ENCODE measurements at regions not wholly inside any gene's neighbourhood (a gene's known extent, or its start where the extent isn't known, plus 50 kb on each side); places are given as distances from the start of the nearest gene placed in this dataset.

- DNase-seq (ENCODE audit: low read depth), result no peak
These were observed 254.9 kb downstream of the TLE3 start for GRCh38 chr15:69842851-69843250.

GRCh38 chr15:69843276-69843899 lies 254.3 kb downstream of the TLE3 start:
- DNase-seq (ENCODE audit: low read depth), result no peak

- DNase-seq (ENCODE audit: low read depth), result no peak
These were observed 253.8 kb downstream of the TLE3 start for GRCh38 chr15:69843900-69844304.

GRCh38 chr15:69845159-69845558 lies 252.6 kb downstream of the TLE3 start:
- DNase-seq (ENCODE audit: low read depth), result no peak

- no peak for DNase-seq (ENCODE audit: low read depth)
These were observed 250.1 kb downstream of the TLE3 start for GRCh38 chr15:69847625-69848024.

- DNase-seq (ENCODE audit: low read depth), result no peak
These were observed 249.6 kb downstream of the TLE3 start for GRCh38 chr15:69848096-69848495.

- no peak for DNase-seq (ENCODE audit: low read depth)
These were observed 249.0 kb downstream of the TLE3 start for GRCh38 chr15:69848551-69849231.

- DNase-seq (ENCODE audit: low read depth), result no peak
These were observed 248.5 kb downstream of the TLE3 start for GRCh38 chr15:69849232-69849610.

- DNase-seq (ENCODE audit: low read depth), result no peak
These were observed 245.2 kb downstream of the TLE3 start for GRCh38 chr15:69852482-69852881.

GRCh38 chr15:69852916-69853315 lies 244.8 kb downstream of the TLE3 start:
- no peak for DNase-seq (ENCODE audit: low read depth)

- no peak for DNase-seq (ENCODE audit: low read depth)
These were observed 244.2 kb downstream of the TLE3 start for GRCh38 chr15:69853544-69853951.

GRCh38 chr15:69854001-69854400 lies 243.7 kb downstream of the TLE3 start:
- no peak for DNase-seq (ENCODE audit: low read depth)

- no peak for DNase-seq (ENCODE audit: low read depth)
These were observed 243.1 kb downstream of the TLE3 start for GRCh38 chr15:69854521-69855181.

GRCh38 chr15:69855258-69856000 lies 242.3 kb downstream of the TLE3 start:
- DNase-seq (ENCODE audit: low read depth), result no peak

GRCh38 chr15:69857250-69857649 lies 240.5 kb downstream of the TLE3 start:
- no peak for DNase-seq (ENCODE audit: low read depth)

GRCh38 chr15:69857686-69858391 lies 239.9 kb downstream of the TLE3 start:
- DNase-seq (ENCODE audit: low read depth), result no peak

GRCh38 chr15:69858456-69858855 lies 239.3 kb downstream of the TLE3 start:
- no peak for DNase-seq (ENCODE audit: low read depth)

- no peak for DNase-seq (ENCODE audit: low read depth)
These were observed 237.9 kb downstream of the TLE3 start for GRCh38 chr15:69859866-69860265.

GRCh38 chr15:69860321-69860720 lies 237.4 kb downstream of the TLE3 start:
- DNase-seq (ENCODE audit: low read depth), result no peak

- DNase-seq (ENCODE audit: low read depth), result no peak
These were observed 236.8 kb downstream of the TLE3 start for GRCh38 chr15:69860921-69861320.

GRCh38 chr15:69861331-69862171 lies 236.2 kb downstream of the TLE3 start:
- DNase-seq (ENCODE audit: low read depth), result no peak

All from stimulated activated CD4-positive, alpha-beta T cell treated with anti-CD3 and anti-CD28 coated beads, Interleukin-2, amount 100 ng/mL, for 4 hours (primary cell).